ENCODE measurements at regions not wholly inside any gene's neighbourhood (a gene's known extent, or its start where the extent isn't known, plus 50 kb on each side); places are given as distances from the start of the nearest gene placed in this dataset.

DNA sequence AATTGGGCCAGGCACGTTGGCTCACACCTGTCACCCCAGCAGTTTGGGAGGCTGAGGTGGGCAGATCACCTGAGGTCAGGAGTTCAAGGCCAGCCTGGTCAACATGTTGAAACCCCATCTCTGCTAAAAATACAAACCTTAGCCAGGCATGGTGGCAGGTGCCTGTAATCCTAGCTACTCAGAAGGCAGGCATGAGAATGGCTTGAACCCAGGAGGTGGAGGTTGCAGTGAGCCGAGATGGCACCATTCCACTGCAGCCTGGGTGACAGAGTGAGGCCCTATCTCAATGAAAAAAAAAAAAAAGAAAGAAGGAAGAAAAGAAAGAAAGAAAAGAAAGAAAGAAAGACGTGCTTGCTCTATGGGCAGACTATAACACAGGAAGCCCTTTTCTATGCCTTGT, 84.4 kb downstream of the FOXL1 start:
- TF ChIP-seq CTCF (IDR thresholded peaks at IDR 0.05; ENCODE audit: unreplicated experiment): no peak
- DNase-seq (ENCODE audit: low spot score, unreplicated experiment): no peak
- Mint-ChIP-seq H3K27me3 (peaks cover 42% of the 10 kb centered on the region), H3K9me3 (ENCODE audit: low read depth) (peaks cover 11% of the 10 kb centered on the region), H3K4me1 (ENCODE audit: low read depth) (peaks cover 11% of the 10 kb centered on the region), H3K36me3 (ENCODE audit: insufficient read depth) (no peaks in the 10 kb centered on the region), H3K4me3 (ENCODE audit: low read depth) (no peak overlapping the region), H3K27ac (no peak overlapping the region)

- DNase-seq (ENCODE audit: low spot score, unreplicated experiment): no peak
- Mint-ChIP-seq H3K27ac (no peak overlapping the region), H3K36me3 (ENCODE audit: insufficient read depth) (no peaks in the 10 kb centered on the region), H3K4me3 (ENCODE audit: low read depth) (no peak overlapping the region), H3K27me3 (peaks cover 46% of the 10 kb centered on the region), H3K4me1 (ENCODE audit: low read depth) (peaks cover 11% of the 10 kb centered on the region), H3K9me3 (ENCODE audit: low read depth) (peaks cover 11% of the 10 kb centered on the region)
- TF ChIP-seq CTCF (IDR thresholded peaks at IDR 0.05; ENCODE audit: unreplicated experiment): no peak
Observed at GRCh38 chr16:86663685-86664521, 85.6 kb downstream of the FOXL1 start.

- Mint-ChIP-seq H3K27me3 (peaks cover 46% of the 10 kb centered on the region), H3K27ac (no peak overlapping the region), H3K4me3 (ENCODE audit: low read depth) (no peak overlapping the region), H3K36me3 (ENCODE audit: insufficient read depth) (no peaks in the 10 kb centered on the region), H3K9me3 (ENCODE audit: low read depth) (peaks cover 5% of the 10 kb centered on the region), H3K4me1 (ENCODE audit: low read depth) (peaks cover 11% of the 10 kb centered on the region)
- no peak for TF ChIP-seq CTCF (IDR thresholded peaks at IDR 0.05; ENCODE audit: unreplicated experiment)
- no peak for DNase-seq (ENCODE audit: low spot score, unreplicated experiment)
Observed at GRCh38 chr16:86664522-86665318, 86.4 kb downstream of the FOXL1 start.

DNA sequence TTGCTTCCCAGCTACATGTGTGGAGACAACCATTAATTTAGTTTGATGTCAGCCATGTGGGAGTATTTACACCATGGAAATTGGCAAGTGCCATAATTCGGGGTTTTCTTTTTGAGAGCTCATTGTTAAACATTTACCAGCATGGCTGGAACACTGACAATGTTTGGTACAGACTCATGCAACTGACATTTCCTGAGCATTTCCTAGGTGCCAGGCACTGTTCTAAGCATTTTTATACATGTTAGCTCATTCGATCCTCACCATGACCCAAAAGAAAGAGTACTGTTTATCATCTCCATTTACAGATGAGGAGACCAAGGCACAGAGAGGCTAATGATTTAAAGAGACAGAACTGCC, 86.9 kb downstream of the FOXL1 start:
- Mint-ChIP-seq H3K27me3 (peaks cover 47% of the 10 kb centered on the region), H3K27ac (no peak overlapping the region), H3K4me1 (ENCODE audit: low read depth) (peaks cover 11% of the 10 kb centered on the region), H3K9me3 (ENCODE audit: low read depth) (peaks cover 4% of the 10 kb centered on the region), H3K36me3 (ENCODE audit: insufficient read depth) (no peaks in the 10 kb centered on the region), H3K4me3 (ENCODE audit: low read depth) (no peak overlapping the region)
- TF ChIP-seq CTCF (IDR thresholded peaks at IDR 0.05; ENCODE audit: unreplicated experiment): no peak
- DNase-seq (ENCODE audit: low spot score, unreplicated experiment): no peak

GRCh38 chr16:86665929-86666328, 87.6 kb downstream of the FOXL1 start:
- Mint-ChIP-seq H3K27ac (no peak overlapping the region), H3K9me3 (ENCODE audit: low read depth) (peaks cover 4% of the 10 kb centered on the region), H3K36me3 (ENCODE audit: insufficient read depth) (no peaks in the 10 kb centered on the region), H3K27me3 (peaks cover 51% of the 10 kb centered on the region), H3K4me3 (ENCODE audit: low read depth) (no peak overlapping the region), H3K4me1 (ENCODE audit: low read depth) (peaks cover 11% of the 10 kb centered on the region)
- no peak for DNase-seq (ENCODE audit: low spot score, unreplicated experiment)
- TF ChIP-seq CTCF (IDR thresholded peaks at IDR 0.05; ENCODE audit: unreplicated experiment): no peak
